Keratinocyte (primary cell): ENCODE measurements at regions not wholly inside any gene's neighbourhood (a gene's known extent, or its start where the extent isn't known, plus 50 kb on each side); places are given as distances from the start of the nearest gene placed in this dataset.

Experiments used
- DNase-seq: peaks from one replicate; pipeline ENCODE4 v3.0.0-alpha.2; 2011; ENCODE audit warnings: low read depth, missing footprints, low spot score
- FAIRE-seq: peaks from 2 replicates; lab custom pipeline; 2011; peaks lifted over from hg19 to GRCh38; lab: Jason Lieb, UNC
- H2AFZ ChIP-seq: 2 replicates; pipeline ENCODE4 v1.6.0; 2012; ENCODE audit warnings: low read length, control low read depth, inconsistent platforms; ENCODE audit not compliant: control insufficient read depth
- H3K27ac ChIP-seq: 2 replicates; pipeline ENCODE4 v1.5.1; 2011; ENCODE audit warnings: low read length; ENCODE audit not compliant: control insufficient read depth, insufficient read depth
- H3K27me3 ChIP-seq: 3 replicates; pipeline ENCODE4 v1.6.0; 2011; ENCODE audit warnings: low read length; ENCODE audit not compliant: control insufficient read depth, insufficient read depth; ENCODE audit errors: extremely low read depth
- H3K36me3 ChIP-seq, 2 experiments: 2 replicates in 1 of 2; 3 replicates in 1 of 2; pipeline ENCODE4 v1.5.1; 2011; ENCODE audit warnings: low read length in 2 of 2, mild to moderate bottlenecking in 1 of 2; ENCODE audit not compliant: control insufficient read depth in 2 of 2, insufficient read depth in 2 of 2; ENCODE audit errors: extremely low read depth in 1 of 2
- H3K4me1 ChIP-seq: 3 replicates; pipeline ENCODE4 v1.5.1; 2011; ENCODE audit warnings: low read length; ENCODE audit not compliant: control insufficient read depth, insufficient read depth; ENCODE audit errors: extremely low read depth
- H3K4me2 ChIP-seq: 3 replicates; pipeline ENCODE4 v1.6.0; 2011; ENCODE audit warnings: low read depth, low read length; ENCODE audit not compliant: control insufficient read depth, insufficient read depth; ENCODE audit errors: extremely low read depth
- H3K4me3 ChIP-seq, 3 experiments: fragments of 200-600 bp in 1 of 3; sonication (generic) in 1 of 3; 2 replicates in 2 of 3; 3 replicates in 1 of 3; pipeline ENCODE4 v1.5.1; 2011 to 2016; ENCODE audit warnings: low read length in 3 of 3, mild to moderate bottlenecking in 3 of 3, control low read depth in 2 of 3, inconsistent platforms in 1 of 3, low read depth in 1 of 3, mixed read lengths in 1 of 3, mixed run types in 1 of 3, moderate library complexity in 1 of 3; ENCODE audit not compliant: control insufficient read depth in 2 of 3, insufficient read depth in 2 of 3; ENCODE audit errors: extremely low read depth in 1 of 3
- H3K79me2 ChIP-seq: 2 replicates; pipeline ENCODE4 v1.6.0; 2012; ENCODE audit warnings: low read length; ENCODE audit not compliant: control insufficient read depth, insufficient read depth
- H3K9ac ChIP-seq: 3 replicates; pipeline ENCODE4 v1.6.0; 2011; ENCODE audit warnings: low read length; ENCODE audit not compliant: control insufficient read depth, insufficient read depth; ENCODE audit errors: extremely low read depth
- H3K9me1 ChIP-seq: 3 replicates; pipeline ENCODE4 v1.6.0; 2011; ENCODE audit warnings: low read length; ENCODE audit not compliant: control insufficient read depth, insufficient read depth; ENCODE audit errors: extremely low read depth
- H3K9me3 ChIP-seq: 2 replicates; pipeline ENCODE4 v1.5.1; 2012; ENCODE audit warnings: low read depth, low read length; ENCODE audit not compliant: control insufficient read depth
- H4K20me1 ChIP-seq: 3 replicates; pipeline ENCODE4 v1.6.0; 2011; ENCODE audit warnings: low read length; ENCODE audit not compliant: control insufficient read depth, insufficient read depth; ENCODE audit errors: extremely low read depth
- CTCF ChIP-seq, 3 experiments: IDR thresholded peaks in 1 of 3; conservative IDR thresholded peaks in 1 of 3; optimal IDR thresholded peaks in 1 of 3; 2 replicates in 2 of 3; 3 replicates in 1 of 3; pipeline versions ENCODE3 to v1.5.1; 2011; ENCODE audit warnings: low read length in 3 of 3, mild to moderate bottlenecking in 3 of 3, moderate library complexity in 2 of 3, control low read depth in 1 of 3, inconsistent platforms in 1 of 3; ENCODE audit not compliant: insufficient read depth in 2 of 3; ENCODE audit errors: extremely low read depth in 1 of 3
- EZH2 ChIP-seq: IDR thresholded peaks from one replicate; pipeline ENCODE4 v1.6.1; 2012; ENCODE audit warnings: inconsistent platforms, mild to moderate bottlenecking, low read length, moderate library complexity
- dilution Hi-C: fragments of 300-500 bp; cut with MboI; formaldehyde crosslinking; loops from one replicate; pipeline ENCODE4 v1.7.0; 2020; ENCODE audit warnings: low sequenced_read_pairs; ENCODE audit not compliant: extremely low pct_ligation_motif_present

GRCh38 chr11:71067753-71068152, 184.6 kb downstream of the SHANK2 start:
- Histone ChIP-seq H3K4me3 (no peak overlapping the region), H3K27me3 (no peaks in the 10 kb centered on the region), H3K9ac (no peak overlapping the region), H3K4me2 (no peak overlapping the region), H3K36me3 (no peaks in the 10 kb centered on the region), H3K27ac (no peak overlapping the region), H2AFZ (no peak overlapping the region), H3K79me2 (no peaks in the 10 kb centered on the region), H3K9me1 (no peaks in the 10 kb centered on the region), H3K9me3 (peaks cover 9% of the 10 kb centered on the region), H3K4me1 (no peaks in the 10 kb centered on the region), H4K20me1 (no peaks in the 10 kb centered on the region)
- dilution Hi-C loops, result no loop called here
- DNase-seq, result no peak
- TF ChIP-seq CTCF (optimal IDR thresholded peaks at IDR 0.05 in 1 of 3, IDR thresholded peaks at IDR 0.05 in 1 of 3, conservative IDR thresholded peaks at IDR 0.05 in 1 of 3; ENCODE audit: extremely low read depth in 1 of 3, insufficient read depth in 2 of 3, low read length in 3 of 3) (no peak), EZH2 (no peak)
- FAIRE-seq, result no peak

DNA sequence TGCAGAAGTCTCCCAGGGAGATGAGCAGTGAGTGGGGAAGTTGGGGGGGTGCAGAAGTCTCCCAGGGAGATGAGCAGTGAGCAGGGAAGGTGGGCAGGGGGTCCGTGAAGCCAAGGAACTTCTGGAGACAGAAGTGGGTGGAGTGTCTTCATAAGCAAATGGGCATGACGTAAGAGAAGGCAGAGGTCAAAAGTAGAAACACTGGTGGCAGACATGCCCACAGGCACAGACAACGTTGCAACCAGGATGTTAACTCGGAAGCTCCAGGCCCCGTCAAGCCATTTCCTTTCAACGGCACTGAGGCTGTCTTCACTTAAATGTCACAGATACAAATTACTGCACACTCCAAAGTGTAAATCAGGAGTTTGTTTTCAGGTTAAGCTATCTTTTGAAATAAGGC, 186.1 kb downstream of the SHANK2 start:
- no peak for TF ChIP-seq EZH2
- no peak for TF ChIP-seq CTCF (optimal IDR thresholded peaks at IDR 0.05 in 1 of 3, IDR thresholded peaks at IDR 0.05 in 1 of 3, conservative IDR thresholded peaks at IDR 0.05 in 1 of 3; ENCODE audit: extremely low read depth in 1 of 3, insufficient read depth in 2 of 3, low read length in 3 of 3)
- no peak overlapping the region for H2AFZ ChIP-seq
- H3K27me3 ChIP-seq, result no peaks in the 10 kb centered on the region
- no peaks in the 10 kb centered on the region for H3K79me2 ChIP-seq
- H3K9me3 ChIP-seq, result peaks cover 11% of the 10 kb centered on the region
- dilution Hi-C loops, result no loop called here
- no peaks in the 10 kb centered on the region for H3K4me1 ChIP-seq
- DNase-seq (no peak), FAIRE-seq (no peak)
- H3K9me1 ChIP-seq, result no peaks in the 10 kb centered on the region
- no peak overlapping the region for H3K4me2 ChIP-seq
- no peak overlapping the region for H3K4me3 ChIP-seq
- no peak overlapping the region for H3K27ac ChIP-seq
- H3K36me3 ChIP-seq, result no peaks in the 10 kb centered on the region
- no peak overlapping the region for H3K9ac ChIP-seq
- no peaks in the 10 kb centered on the region for H4K20me1 ChIP-seq
